H9 (cell line): ENCODE measurements at regions not wholly inside any gene's neighbourhood (a gene's known extent, or its start where the extent isn't known, plus 50 kb on each side); places are given as distances from the start of the nearest gene placed in this dataset.

Experiments
- DNase-seq: peaks from one replicate; pipeline ENCODE4 v3.0.0-alpha.2; 2017
- H2AFZ ChIP-seq: one replicate; pipeline ENCODE4 v1.6.1; 2013; ENCODE audit warnings: mild to moderate bottlenecking, low read length, control low read depth, moderate library complexity
- H2AK5ac ChIP-seq: 2 replicates; pipeline ENCODE4 v1.6.1; 2013; ENCODE audit warnings: low read length, control low read depth, mixed read lengths; ENCODE audit not compliant: insufficient read length
- H2BK120ac ChIP-seq: one replicate; pipeline ENCODE4 v1.6.1; 2013; ENCODE audit warnings: low read depth, mild to moderate bottlenecking, low read length, control low read depth, inconsistent platforms; ENCODE audit not compliant: poor library complexity, severe bottlenecking
- H2BK12ac ChIP-seq: 2 replicates; pipeline ENCODE4 v1.6.1; 2013; ENCODE audit warnings: low read length, control low read depth, mixed read lengths, low read depth; ENCODE audit not compliant: insufficient read length
- H2BK15ac ChIP-seq: 2 replicates; pipeline ENCODE4 v1.6.1; 2013; ENCODE audit warnings: low read depth, low read length, control low read depth
- H2BK20ac ChIP-seq: one replicate; pipeline ENCODE4 v1.6.1; 2013; ENCODE audit warnings: low read depth, mild to moderate bottlenecking, low read length, control low read depth, inconsistent platforms; ENCODE audit not compliant: poor library complexity, severe bottlenecking
- H2BK5ac ChIP-seq: 2 replicates; pipeline ENCODE4 v1.6.1; 2013; ENCODE audit warnings: low read length, control low read depth, mixed read lengths; ENCODE audit not compliant: insufficient read length
- H3K14ac ChIP-seq: 2 replicates; pipeline ENCODE4 v1.6.1; 2013; ENCODE audit warnings: low read length, control low read depth; ENCODE audit not compliant: insufficient read depth
- H3K18ac ChIP-seq: 2 replicates; pipeline ENCODE4 v1.6.1; 2013; ENCODE audit warnings: low read depth, mild to moderate bottlenecking, mixed read lengths, low read length, control low read depth; ENCODE audit not compliant: insufficient read length
- H3K23ac ChIP-seq: 2 replicates; pipeline ENCODE4 v1.6.1; 2013; ENCODE audit warnings: low read length, control low read depth, mixed read lengths, low read depth; ENCODE audit not compliant: insufficient read length
- H3K23me2 ChIP-seq: 2 replicates; pipeline ENCODE4 v1.6.1; 2013; ENCODE audit warnings: low read depth, mild to moderate bottlenecking, mixed read lengths, low read length, control low read depth; ENCODE audit not compliant: insufficient read length, poor library complexity, severe bottlenecking
- H3K27ac ChIP-seq: 2 replicates; pipeline ENCODE4 v1.5.1; 2013; ENCODE audit warnings: low read length, control low read depth, mixed read lengths, low read depth; ENCODE audit not compliant: insufficient read length
- H3K27me3 ChIP-seq: 2 replicates; pipeline ENCODE4 v1.6.1; 2013; ENCODE audit warnings: low read length, control low read depth, inconsistent platforms; ENCODE audit not compliant: insufficient read depth
- H3K4ac ChIP-seq: 2 replicates; pipeline ENCODE4 v1.6.1; 2013; ENCODE audit warnings: low read depth, mild to moderate bottlenecking, control low read depth, inconsistent platforms, low read length, moderate library complexity
- H3K4me1 ChIP-seq: 2 replicates; pipeline ENCODE4 v1.6.1; 2013; ENCODE audit warnings: low read length, control low read depth, inconsistent platforms; ENCODE audit not compliant: insufficient read depth
- H3K4me2 ChIP-seq: 2 replicates; pipeline ENCODE4 v1.6.1; 2013; ENCODE audit warnings: low read length, control low read depth, mixed read lengths; ENCODE audit not compliant: insufficient read length, insufficient read depth
- H3K56ac ChIP-seq: 2 replicates; pipeline ENCODE4 v1.6.1; 2013; ENCODE audit warnings: low read depth, mild to moderate bottlenecking, mixed read lengths, low read length, control low read depth; ENCODE audit not compliant: insufficient read length
- H3K79me1 ChIP-seq: 2 replicates; pipeline ENCODE4 v1.6.1; 2013; ENCODE audit warnings: low read depth, mild to moderate bottlenecking, moderate library complexity, low read length, control low read depth, inconsistent platforms; ENCODE audit not compliant: insufficient read depth, poor library complexity, severe bottlenecking
- H3K79me2 ChIP-seq: 2 replicates; pipeline ENCODE4 v1.6.1; 2013; ENCODE audit warnings: low read length, control low read depth, inconsistent platforms; ENCODE audit not compliant: insufficient read depth
- H3K9ac ChIP-seq: 2 replicates; pipeline ENCODE4 v1.6.1; 2013; ENCODE audit warnings: low read length, control low read depth, mixed read lengths; ENCODE audit not compliant: insufficient read length; ENCODE audit errors: extremely low read depth
- H3K9me3 ChIP-seq: one replicate; pipeline ENCODE4 v1.6.1; 2013; ENCODE audit warnings: low read depth, low read length, inconsistent platforms; ENCODE audit not compliant: control insufficient read depth
- H3T11ph ChIP-seq: one replicate; pipeline ENCODE4 v1.6.1; 2013; ENCODE audit warnings: mild to moderate bottlenecking, low read length, control low read depth, inconsistent platforms
- H4K20me1 ChIP-seq: one replicate; pipeline ENCODE4 v1.6.1; 2013; ENCODE audit not compliant: control insufficient read depth, insufficient read length, insufficient read depth
- H4K5ac ChIP-seq: 2 replicates; pipeline ENCODE4 v1.6.1; 2013; ENCODE audit warnings: low read depth, mild to moderate bottlenecking, mixed read lengths, low read length, control low read depth; ENCODE audit not compliant: insufficient read length
- H4K8ac ChIP-seq: replicated peaks from 2 replicates; pipeline ENCODE4 v1.6.1; 2013; ENCODE audit warnings: low read length, control low read depth, mixed read lengths, low read depth; ENCODE audit not compliant: insufficient read length
- H4K91ac ChIP-seq: 2 replicates; pipeline ENCODE4 v1.6.1; 2013; ENCODE audit warnings: low read depth, mild to moderate bottlenecking, moderate library complexity, mixed read lengths, low read length, control low read depth; ENCODE audit not compliant: insufficient read length
- H3K27ac Mint-ChIP-seq, 3 experiments: 2 replicates in 2 of 3; 3 replicates in 1 of 3; pipeline ENCODE4 v1.8.0; 2020 to 2021; ENCODE audit warnings: mixed read lengths in 3 of 3, mild to moderate bottlenecking in 1 of 3, moderate library complexity in 1 of 3
- H3K27me3 Mint-ChIP-seq: 2 replicates; pipeline ENCODE4 v1.8.0; 2021; ENCODE audit warnings: low read depth, mild to moderate bottlenecking, moderate library complexity, mixed read lengths
- H3K36me3 Mint-ChIP-seq, 3 experiments: 2 replicates in 2 of 3; 3 replicates in 1 of 3; pipeline ENCODE4 v1.8.0; 2020 to 2021; ENCODE audit warnings: low read depth in 3 of 3, mixed read lengths in 3 of 3; ENCODE audit not compliant: insufficient read depth in 1 of 3
- H3K4me1 Mint-ChIP-seq, 2 experiments: 2 replicates each; pipeline ENCODE4 v1.8.0; 2020; ENCODE audit warnings: mixed read lengths in 2 of 2
- H3K4me3 Mint-ChIP-seq, 2 experiments: 2 replicates in 1 of 2; 3 replicates in 1 of 2; pipeline ENCODE4 v1.8.0; 2020 to 2021; ENCODE audit warnings: mild to moderate bottlenecking in 2 of 2, mixed read lengths in 2 of 2, moderate library complexity in 1 of 2
- H3K9me3 Mint-ChIP-seq, 2 experiments: 2 replicates in 1 of 2; 3 replicates in 1 of 2; pipeline ENCODE4 v1.8.0; 2020; ENCODE audit warnings: mild to moderate bottlenecking in 2 of 2, mixed read lengths in 2 of 2, moderate library complexity in 1 of 2
- CTCF ChIP-seq: fragments of 200-600 bp; sonication (generic); conservative IDR thresholded peaks from 3 replicates; pipeline ENCODE4 v1.8.0; 2021; ENCODE audit warnings: antibody characterized with exemption, mild to moderate bottlenecking
- WGBS: extraction: QIAGEN DNeasy Blood & Tissue Kit; methylation state at CpG from one replicate; pipeline ENCODE4 v1.1.7; 2013; ENCODE audit warnings: missing lambda C conversion rate, low lambda C conversion rate, mixed read lengths; ENCODE audit not compliant: insufficient read length; ENCODE audit errors: extremely low coverage; 5-methylcytosine and 5-hydroxymethylcytosine counted together

- no peak overlapping the region for H3K14ac ChIP-seq
- Mint-ChIP-seq H3K27me3 (no peaks in the 10 kb centered on the region), H3K9me3 (peaks cover 14 to 18% of the 10 kb centered on the region in 2 experiments), H3K27ac (no peak overlapping the region), H3K4me3 (no peak overlapping the region), H3K36me3 (peaks cover 8 to 14% (median 10%) of the 10 kb centered on the region in 3 experiments), H3K4me1 (peaks cover 23 to 25% of the 10 kb centered on the region in 2 experiments)
- no peak overlapping the region for H3K23ac ChIP-seq
- no peaks in the 10 kb centered on the region for H3K27me3 ChIP-seq
- no peaks in the 10 kb centered on the region for H3K9me3 ChIP-seq
- no peak overlapping the region for H4K8ac ChIP-seq
- no peak for DNase-seq
- no peak overlapping the region for H2BK5ac ChIP-seq
- no peak for TF ChIP-seq CTCF
- no peak overlapping the region for H3K9ac ChIP-seq
- no peak overlapping the region for H3K18ac ChIP-seq
- H2BK20ac ChIP-seq, result no peak overlapping the region
- H4K91ac ChIP-seq, result no peak overlapping the region
- no peak overlapping the region for H3T11ph ChIP-seq
- no peak overlapping the region for H2AK5ac ChIP-seq
- no peaks in the 10 kb centered on the region for H3K23me2 ChIP-seq
- no peak overlapping the region for H3K56ac ChIP-seq
- H4K20me1 ChIP-seq, result no peaks in the 10 kb centered on the region
- no peak overlapping the region for H3K27ac ChIP-seq
- no peaks in the 10 kb centered on the region for H3K79me1 ChIP-seq
- no peak overlapping the region for H2BK120ac ChIP-seq
- no peak overlapping the region for H2BK15ac ChIP-seq
- no peak overlapping the region for H3K4ac ChIP-seq
- H2BK12ac ChIP-seq, result no peak overlapping the region
- WGBS, result no CpG with 5 or more reads among the region's 1 CpG
- no peaks in the 10 kb centered on the region for H3K79me2 ChIP-seq
- no peak overlapping the region for H4K5ac ChIP-seq
- no peak overlapping the region for H3K4me2 ChIP-seq
- peaks cover 8% of the 10 kb centered on the region; the same call in 1 of the 2 replicates for H3K4me1 ChIP-seq
- no peak overlapping the region for H2AFZ ChIP-seq
Measured at GRCh38 chr2:168354499-168354898, 101.6 kb upstream of the CERS6 start.
